ENCODE measurements at regions not wholly inside any gene's neighbourhood (a gene's known extent, or its start where the extent isn't known, plus 50 kb on each side); places are given as distances from the start of the nearest gene placed in this dataset.

GRCh38 chr10:36111676-36112075, 469.6 kb upstream of the FZD8 start:
- Histone ChIP-seq H3K4me1 (ENCODE audit: control insufficient read depth, insufficient read depth, low read length, poor library complexity, severe bottlenecking) (no peaks in the 10 kb centered on the region), H3K27me3 (ENCODE audit: control insufficient read depth, insufficient read depth, low read length) (no peaks in the 10 kb centered on the region), H3K4me3 (ENCODE audit: low read depth, low read length) (no peak overlapping the region), H3K27ac (ENCODE audit: insufficient read depth, low read length, poor library complexity, severe bottlenecking) (no peak overlapping the region), H3K36me3 (ENCODE audit: control insufficient read depth, insufficient read depth, low read length) (no peaks in the 10 kb centered on the region), H3K9me3 (ENCODE audit: control insufficient read depth in 2 of 2, low read length in 2 of 2) (no peaks in the 10 kb centered on the region)
- no peak for DNase-seq
- Mint-ChIP-seq H3K9me3 (peaks cover 0 to 7% (median 3%) of the 10 kb centered on the region in 7 donors), H3K36me3 (no peaks in the 10 kb centered on the region), H3K27me3 (no peaks in the 10 kb centered on the region), H3K27ac (no peak overlapping the region), H3K4me1 (no peaks in the 10 kb centered on the region), H3K4me3 (no peak overlapping the region)
- no peak for ATAC-seq (ENCODE audit: low read depth in 2 of 2)

GRCh38 chr10:36110097-36110496, 468.0 kb upstream of the FZD8 start:
- H3K4me3 ChIP-seq (ENCODE audit: low read depth, low read length) = no peak overlapping the region
- peaks cover 0 to 7% (median 3%) of the 10 kb centered on the region in 7 donors for H3K9me3 Mint-ChIP-seq
- no peaks in the 10 kb centered on the region for H3K36me3 ChIP-seq (ENCODE audit: control insufficient read depth, insufficient read depth, low read length)
- ATAC-seq (ENCODE audit: low read depth in 2 of 2) = no peak
- H3K9me3 ChIP-seq (ENCODE audit: control insufficient read depth in 2 of 2, low read length in 2 of 2) = no peaks in the 10 kb centered on the region
- H3K36me3 Mint-ChIP-seq = no peaks in the 10 kb centered on the region
- no peak overlapping the region for H3K4me3 Mint-ChIP-seq
- H3K27ac Mint-ChIP-seq = no peak overlapping the region
- no peaks in the 10 kb centered on the region for H3K4me1 ChIP-seq (ENCODE audit: control insufficient read depth, insufficient read depth, low read length, poor library complexity, severe bottlenecking)
- no peaks in the 10 kb centered on the region for H3K27me3 ChIP-seq (ENCODE audit: control insufficient read depth, insufficient read depth, low read length)
- H3K4me1 Mint-ChIP-seq = no peaks in the 10 kb centered on the region
- DNase-seq = no peak
- no peaks in the 10 kb centered on the region for H3K27me3 Mint-ChIP-seq
- H3K27ac ChIP-seq (ENCODE audit: insufficient read depth, low read length, poor library complexity, severe bottlenecking) = no peak overlapping the region

DNA sequence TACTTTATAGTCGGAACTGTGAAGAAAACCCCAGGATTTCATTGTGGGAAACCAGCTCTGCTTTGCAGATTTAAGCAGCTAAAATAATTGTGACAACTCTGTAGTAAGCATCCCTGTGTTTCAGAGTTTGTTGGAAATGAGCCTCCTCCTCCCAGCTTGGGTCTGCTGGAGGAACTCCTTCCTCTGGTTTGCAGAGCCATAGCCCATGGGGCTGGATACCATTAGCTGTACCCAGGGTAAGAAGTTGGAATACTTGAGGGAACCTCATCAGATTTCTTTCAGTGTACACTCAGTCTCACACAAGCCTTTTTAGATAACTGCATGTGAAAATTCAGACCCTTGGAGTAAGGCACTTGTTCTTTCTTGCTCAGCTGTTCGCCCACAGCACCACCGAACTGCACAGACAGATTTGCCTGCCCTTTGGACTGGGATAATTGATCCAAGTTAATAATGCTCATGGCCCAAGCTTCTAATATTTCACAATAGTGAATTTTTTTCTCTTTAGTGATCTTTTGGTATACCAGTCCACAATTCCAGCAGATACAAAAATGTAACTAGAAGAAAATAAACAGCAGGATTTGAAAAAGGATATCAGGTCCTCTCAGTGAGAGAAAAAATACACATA, 467.4 kb upstream of the FZD8 start:
- Histone ChIP-seq H3K27me3 (ENCODE audit: control insufficient read depth, insufficient read depth, low read length) (no peaks in the 10 kb centered on the region), H3K4me3 (ENCODE audit: low read depth, low read length) (no peak overlapping the region), H3K9me3 (ENCODE audit: control insufficient read depth in 2 of 2, low read length in 2 of 2) (no peaks in the 10 kb centered on the region), H3K36me3 (ENCODE audit: control insufficient read depth, insufficient read depth, low read length) (no peaks in the 10 kb centered on the region), H3K27ac (ENCODE audit: insufficient read depth, low read length, poor library complexity, severe bottlenecking) (no peak overlapping the region), H3K4me1 (ENCODE audit: control insufficient read depth, insufficient read depth, low read length, poor library complexity, severe bottlenecking) (no peaks in the 10 kb centered on the region)
- H3K4me3 Mint-ChIP-seq = no peak overlapping the region
- no peaks in the 10 kb centered on the region for H3K4me1 Mint-ChIP-seq
- no peaks in the 10 kb centered on the region for H3K36me3 Mint-ChIP-seq
- H3K27ac Mint-ChIP-seq = no peak overlapping the region
- peaks cover 0 to 7% (median 3%) of the 10 kb centered on the region in 7 donors for H3K9me3 Mint-ChIP-seq
- ATAC-seq (ENCODE audit: low read depth in 2 of 2) (no peak), DNase-seq (no peak)
- no peaks in the 10 kb centered on the region for H3K27me3 Mint-ChIP-seq

DNA sequence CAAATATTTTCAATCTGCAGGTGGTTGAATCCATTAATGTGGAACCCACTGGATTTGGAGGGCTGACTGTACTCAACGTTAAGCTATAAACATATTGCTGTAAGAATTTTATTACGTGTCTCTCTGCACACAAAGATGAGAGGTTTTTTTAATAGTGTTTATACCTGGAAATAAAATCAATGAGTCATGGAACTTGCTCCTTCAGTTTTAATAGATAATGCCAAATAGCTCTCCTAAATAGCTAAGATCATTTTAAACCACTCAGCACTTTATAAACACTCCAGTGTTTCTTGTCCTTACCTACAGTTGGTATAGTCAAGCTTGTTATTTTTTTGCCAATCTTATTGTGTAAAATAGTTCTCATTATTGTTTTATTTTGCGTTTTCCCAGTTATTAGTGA, 455.6 kb upstream of the FZD8 start:
- ATAC-seq (ENCODE audit: low read depth in 2 of 2) (no peak), DNase-seq (no peak)
- no peaks in the 10 kb centered on the region for H3K27me3 ChIP-seq (ENCODE audit: control insufficient read depth, insufficient read depth, low read length)
- no peaks in the 10 kb centered on the region for H3K27me3 Mint-ChIP-seq
- no peak overlapping the region for H3K27ac ChIP-seq (ENCODE audit: insufficient read depth, low read length, poor library complexity, severe bottlenecking)
- H3K4me1 Mint-ChIP-seq = no peaks in the 10 kb centered on the region
- no peak overlapping the region for H3K4me3 ChIP-seq (ENCODE audit: low read depth, low read length)
- no peak overlapping the region for H3K27ac Mint-ChIP-seq
- H3K4me3 Mint-ChIP-seq = no peak overlapping the region
- no peaks in the 10 kb centered on the region for H3K4me1 ChIP-seq (ENCODE audit: control insufficient read depth, insufficient read depth, low read length, poor library complexity, severe bottlenecking)
- H3K9me3 Mint-ChIP-seq = peaks cover 2 to 14% (median 8%) of the 10 kb centered on the region in 7 donors
- H3K36me3 ChIP-seq (ENCODE audit: control insufficient read depth, insufficient read depth, low read length) = no peaks in the 10 kb centered on the region
- H3K36me3 Mint-ChIP-seq = no peaks in the 10 kb centered on the region
- no peaks in the 10 kb centered on the region for H3K9me3 ChIP-seq (ENCODE audit: control insufficient read depth in 2 of 2, low read length in 2 of 2)

- Histone ChIP-seq H3K36me3 (ENCODE audit: control insufficient read depth, insufficient read depth, low read length) (no peaks in the 10 kb centered on the region), H3K4me3 (ENCODE audit: low read depth, low read length) (no peak overlapping the region), H3K27ac (ENCODE audit: insufficient read depth, low read length, poor library complexity, severe bottlenecking) (no peak overlapping the region), H3K9me3 (ENCODE audit: control insufficient read depth in 2 of 2, low read length in 2 of 2) (no peaks in the 10 kb centered on the region), H3K27me3 (ENCODE audit: control insufficient read depth, insufficient read depth, low read length) (no peaks in the 10 kb centered on the region), H3K4me1 (ENCODE audit: control insufficient read depth, insufficient read depth, low read length, poor library complexity, severe bottlenecking) (no peaks in the 10 kb centered on the region)
- no peaks in the 10 kb centered on the region for H3K36me3 Mint-ChIP-seq
- peaks cover 0 to 15% (median 8%) of the 10 kb centered on the region in 7 donors for H3K9me3 Mint-ChIP-seq
- no peak for DNase-seq
- no peak overlapping the region for H3K4me3 Mint-ChIP-seq
- no peaks in the 10 kb centered on the region for H3K4me1 Mint-ChIP-seq
- no peak for ATAC-seq (ENCODE audit: low read depth in 2 of 2)
- no peak overlapping the region for H3K27ac Mint-ChIP-seq
- H3K27me3 Mint-ChIP-seq = no peaks in the 10 kb centered on the region
Measured at GRCh38 chr10:36096576-36096975, 454.5 kb upstream of the FZD8 start.

- Histone ChIP-seq H3K4me3 (ENCODE audit: low read depth, low read length) (no peak overlapping the region), H3K36me3 (ENCODE audit: control insufficient read depth, insufficient read depth, low read length) (no peaks in the 10 kb centered on the region), H3K9me3 (ENCODE audit: control insufficient read depth in 2 of 2, low read length in 2 of 2) (no peaks in the 10 kb centered on the region), H3K4me1 (ENCODE audit: control insufficient read depth, insufficient read depth, low read length, poor library complexity, severe bottlenecking) (no peaks in the 10 kb centered on the region), H3K27ac (ENCODE audit: insufficient read depth, low read length, poor library complexity, severe bottlenecking) (no peak overlapping the region), H3K27me3 (ENCODE audit: control insufficient read depth, insufficient read depth, low read length) (no peaks in the 10 kb centered on the region)
- no peak for ATAC-seq (ENCODE audit: low read depth in 2 of 2)
- Mint-ChIP-seq H3K4me3 (no peak overlapping the region), H3K36me3 (no peaks in the 10 kb centered on the region), H3K27ac (no peak overlapping the region), H3K9me3 (peaks cover 0 to 15% (median 3%) of the 10 kb centered on the region in 7 donors), H3K4me1 (no peaks in the 10 kb centered on the region), H3K27me3 (no peaks in the 10 kb centered on the region)
- DNase-seq = no peak
Measured at GRCh38 chr10:36094096-36094495, 452.0 kb upstream of the FZD8 start.

DNA sequence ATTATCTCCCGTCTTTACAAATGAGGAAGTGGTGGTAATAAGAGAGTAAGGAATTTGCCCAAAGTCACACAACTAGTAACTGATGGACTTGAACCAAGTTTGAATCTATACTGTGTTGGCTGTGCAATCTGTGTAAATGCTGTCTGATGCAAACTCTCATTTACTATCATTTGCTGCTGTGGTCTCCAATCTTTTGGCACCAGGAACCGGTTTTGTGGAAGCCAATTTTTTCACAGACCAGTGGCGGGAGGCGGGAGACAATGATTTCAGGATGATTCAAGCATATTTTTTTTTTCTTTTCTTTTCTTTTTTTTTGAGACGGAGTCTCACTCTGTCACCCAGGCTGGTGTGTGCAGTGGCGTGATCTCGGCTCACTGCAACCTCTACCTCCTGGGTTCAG, 450.0 kb upstream of the FZD8 start:
- Histone ChIP-seq H3K9me3 (ENCODE audit: control insufficient read depth in 2 of 2, low read length in 2 of 2) (no peaks in the 10 kb centered on the region), H3K4me3 (ENCODE audit: low read depth, low read length) (no peak overlapping the region), H3K36me3 (ENCODE audit: control insufficient read depth, insufficient read depth, low read length) (no peaks in the 10 kb centered on the region), H3K4me1 (ENCODE audit: control insufficient read depth, insufficient read depth, low read length, poor library complexity, severe bottlenecking) (no peaks in the 10 kb centered on the region), H3K27me3 (ENCODE audit: control insufficient read depth, insufficient read depth, low read length) (no peaks in the 10 kb centered on the region), H3K27ac (ENCODE audit: insufficient read depth, low read length, poor library complexity, severe bottlenecking) (no peak overlapping the region)
- no peak for DNase-seq
- Mint-ChIP-seq H3K9me3 (peaks cover 0 to 14% (median 3%) of the 10 kb centered on the region in 7 donors), H3K4me1 (no peaks in the 10 kb centered on the region), H3K27me3 (no peaks in the 10 kb centered on the region), H3K27ac (no peak overlapping the region), H3K4me3 (no peak overlapping the region), H3K36me3 (no peaks in the 10 kb centered on the region)
- ATAC-seq (ENCODE audit: low read depth in 2 of 2) = no peak

- Mint-ChIP-seq H3K27ac (no peak overlapping the region), H3K4me1 (no peaks in the 10 kb centered on the region), H3K4me3 (no peak overlapping the region), H3K36me3 (no peaks in the 10 kb centered on the region), H3K9me3 (peaks cover 0 to 14% (median 3%) of the 10 kb centered on the region in 7 donors), H3K27me3 (no peaks in the 10 kb centered on the region)
- H3K36me3 ChIP-seq (ENCODE audit: control insufficient read depth, insufficient read depth, low read length) = no peaks in the 10 kb centered on the region
- no peak overlapping the region for H3K4me3 ChIP-seq (ENCODE audit: low read depth, low read length)
- H3K27me3 ChIP-seq (ENCODE audit: control insufficient read depth, insufficient read depth, low read length) = no peaks in the 10 kb centered on the region
- H3K27ac ChIP-seq (ENCODE audit: insufficient read depth, low read length, poor library complexity, severe bottlenecking) = no peak overlapping the region
- no peaks in the 10 kb centered on the region for H3K4me1 ChIP-seq (ENCODE audit: control insufficient read depth, insufficient read depth, low read length, poor library complexity, severe bottlenecking)
- DNase-seq (no peak), ATAC-seq (ENCODE audit: low read depth in 2 of 2) (no peak)
- no peaks in the 10 kb centered on the region for H3K9me3 ChIP-seq (ENCODE audit: control insufficient read depth in 2 of 2, low read length in 2 of 2)
Measured at GRCh38 chr10:36091007-36091406, 448.9 kb upstream of the FZD8 start.
